NCI-H187 treated with DMSO at 0.1 percent for 48 hours (cell line): ENCODE measurements at regions not wholly inside any gene's neighbourhood (a gene's known extent, or its start where the extent isn't known, plus 50 kb on each side); places are given as distances from the start of the nearest gene placed in this dataset.
"Not testable (repeated sequence)": the region's sequence is repeated elsewhere in the genome, so short reads cannot be mapped to it uniquely, and the experiment has no call there.

Experiments
- DNase-seq: peaks from one replicate; lab custom pipeline; 2025; lab: John Stamatoyannopoulos, UW

DNA sequence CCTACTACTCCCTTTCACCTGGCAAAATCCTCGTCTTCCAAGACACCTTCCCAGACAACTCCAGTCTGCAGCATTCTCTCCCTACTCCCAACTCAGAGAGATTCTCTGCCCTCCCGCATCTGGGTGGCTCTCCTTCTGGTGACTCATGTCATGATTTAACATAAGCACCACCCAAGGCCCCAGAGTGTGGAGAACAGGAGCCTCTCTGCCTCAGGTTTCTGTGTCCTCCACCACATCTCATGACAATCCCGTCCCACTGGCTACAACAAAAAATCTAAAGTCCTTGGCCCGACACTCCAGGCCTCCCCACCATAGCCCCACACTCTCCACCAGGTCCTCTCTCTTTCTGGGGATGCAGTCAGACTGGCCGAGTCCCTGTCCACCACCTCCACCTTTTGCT lies 197.1 kb downstream of the BCL11A start:
- no peak for DNase-seq

GRCh38 chr2:60355849-60356261 lies 197.6 kb downstream of the BCL11A start:
- DNase-seq = no peak

DNA sequence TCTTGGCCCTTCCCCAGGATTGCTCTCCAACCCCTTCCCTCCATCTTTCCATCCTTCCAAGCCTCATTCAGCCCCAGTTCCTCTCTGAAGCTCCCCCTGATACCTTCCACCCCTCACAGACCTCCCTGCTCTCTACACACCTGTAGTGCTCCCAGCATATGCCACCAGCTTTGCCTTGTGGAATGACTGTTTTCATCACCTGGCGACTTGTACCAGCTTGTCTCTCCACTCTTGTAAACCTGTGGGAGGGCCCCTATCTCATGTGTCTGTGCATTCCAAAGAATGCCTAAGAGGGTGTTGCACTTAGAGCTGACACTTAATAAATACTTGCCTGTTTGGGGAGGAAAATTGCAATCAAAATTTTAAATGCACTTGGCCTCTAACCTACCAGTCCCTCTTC lies 198.7 kb downstream of the BCL11A start:
- DNase-seq = no peak

- no peak for DNase-seq
Observed at GRCh38 chr2:60353863-60354262, 199.6 kb downstream of the BCL11A start.

DNA sequence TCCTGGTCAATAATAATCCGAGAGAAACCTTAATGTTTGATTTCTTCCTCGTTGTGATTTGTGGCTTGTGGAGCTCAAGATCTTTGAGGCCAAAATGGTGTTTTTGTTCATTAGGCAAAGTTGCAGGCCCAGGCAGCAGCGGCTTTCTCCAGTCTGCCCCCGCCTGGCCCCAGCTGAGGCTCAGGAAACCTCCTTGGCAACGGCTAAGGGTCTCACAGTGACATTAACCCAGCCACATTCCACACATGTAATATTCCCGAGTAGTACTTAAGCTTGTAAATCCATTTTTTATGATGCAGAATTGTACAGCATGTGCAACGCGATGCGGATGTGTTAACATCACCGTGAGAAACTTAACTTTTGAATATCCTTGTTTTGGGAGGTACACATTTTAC lies 200.1 kb downstream of the BCL11A start:
- no peak for DNase-seq

- no peak for DNase-seq
Observed at GRCh38 chr2:60352491-60353405, 200.7 kb downstream of the BCL11A start.

GRCh38 chr2:60351802-60352201 lies 201.7 kb downstream of the BCL11A start:
- DNase-seq = no peak

GRCh38 chr2:60351321-60351720 lies 202.1 kb downstream of the BCL11A start:
- no peak for DNase-seq

DNA sequence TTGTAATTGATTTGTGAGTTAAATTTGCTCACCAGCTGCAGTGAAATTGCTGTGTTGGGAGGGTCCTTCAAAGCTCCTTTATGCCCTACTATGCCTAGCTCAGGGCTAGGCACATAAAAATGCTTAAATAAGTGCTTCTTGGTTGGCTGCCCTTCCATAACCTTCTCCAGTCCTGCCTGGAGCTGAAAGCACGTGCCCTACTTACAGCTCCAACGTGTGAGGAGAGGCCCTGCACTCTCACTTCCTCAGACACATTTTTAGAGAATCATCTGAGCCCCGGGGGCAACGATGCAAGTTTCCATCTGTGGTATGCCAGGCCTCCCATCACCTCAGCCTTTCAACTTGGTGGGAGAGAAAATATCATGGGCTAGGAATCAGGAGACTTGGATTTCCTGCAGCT lies 202.7 kb downstream of the BCL11A start:
- no peak for DNase-seq

GRCh38 chr2:60347781-60348180 lies 205.7 kb downstream of the BCL11A start:
- no peak for DNase-seq

DNA sequence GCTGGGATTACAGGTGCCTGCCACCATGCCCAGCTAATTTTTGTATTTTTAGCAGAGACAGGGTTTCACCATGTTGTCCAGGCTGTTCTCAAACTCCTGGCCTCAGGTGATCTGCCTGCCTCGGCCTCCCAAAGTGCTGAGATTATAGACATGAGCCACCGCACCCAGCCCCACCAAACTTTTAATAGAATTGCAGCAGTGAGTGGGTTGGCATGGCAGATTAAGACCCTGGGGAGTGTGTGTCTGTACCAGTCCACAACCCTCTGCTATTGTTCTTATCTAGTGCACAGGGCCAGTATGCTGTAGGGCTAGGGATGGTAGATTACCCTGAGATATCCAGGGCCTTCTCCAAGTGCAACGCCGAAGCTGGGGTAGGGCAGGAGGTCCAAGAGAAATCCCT lies 211.0 kb downstream of the BCL11A start:
- not testable (repeated sequence) for DNase-seq

- DNase-seq = no peak
Observed at GRCh38 chr2:60341151-60341550, 212.3 kb downstream of the BCL11A start.

- DNase-seq = no peak
Observed at GRCh38 chr2:60339286-60339685, 214.2 kb downstream of the BCL11A start.

GRCh38 chr2:60337142-60337497 lies 216.3 kb downstream of the BCL11A start:
- no peak for DNase-seq

GRCh38 chr2:60336442-60337141 lies 216.9 kb downstream of the BCL11A start:
- no peak for DNase-seq

- no peak for DNase-seq
Observed at GRCh38 chr2:60335533-60336237, 217.8 kb downstream of the BCL11A start.

GRCh38 chr2:60334610-60335009 lies 218.8 kb downstream of the BCL11A start:
- DNase-seq = no peak

DNA sequence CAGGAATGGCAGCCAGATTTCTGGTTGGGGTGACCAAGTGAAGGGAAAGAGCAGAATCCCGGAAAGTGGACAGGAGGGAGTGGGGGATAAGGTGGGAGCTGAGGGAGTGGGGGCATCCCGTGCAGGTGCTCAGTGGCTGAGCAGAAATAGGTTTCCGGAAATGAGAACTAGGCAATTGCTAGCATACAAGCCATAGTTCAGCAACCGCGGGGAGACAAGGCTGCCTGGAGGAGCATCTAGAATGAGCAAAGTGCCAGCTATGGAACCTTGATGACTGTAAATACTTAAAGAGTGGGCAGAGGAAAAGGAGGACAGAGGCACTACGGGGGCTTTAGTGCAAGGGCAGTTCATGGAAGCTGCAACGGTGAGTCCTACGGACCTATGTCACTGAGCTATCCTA lies 220.2 kb downstream of the BCL11A start:
- no peak for DNase-seq

- peak; percentile 93 for DNase-seq
Observed at GRCh38 chr2:60331115-60331809, 222.2 kb downstream of the BCL11A start.

DNA sequence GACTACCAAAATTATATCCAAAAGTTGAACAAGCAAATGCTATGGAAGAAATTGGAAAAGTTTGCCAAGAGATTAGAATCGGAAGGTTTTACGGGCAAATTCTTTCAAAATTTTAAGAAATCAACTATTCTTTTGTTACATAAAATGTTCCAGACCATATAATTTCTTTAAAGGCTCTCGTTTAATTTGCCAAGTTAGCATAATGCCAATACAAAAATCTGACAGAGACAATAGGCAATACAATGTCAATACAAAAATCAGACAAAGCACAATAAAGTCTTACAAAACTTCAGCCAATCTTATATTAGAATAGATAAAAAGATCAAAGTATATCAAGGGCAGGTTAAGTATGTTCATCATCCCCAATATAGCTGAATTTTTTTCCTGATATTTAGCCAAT lies 224.2 kb downstream of the BCL11A start:
- no peak for DNase-seq

DNA sequence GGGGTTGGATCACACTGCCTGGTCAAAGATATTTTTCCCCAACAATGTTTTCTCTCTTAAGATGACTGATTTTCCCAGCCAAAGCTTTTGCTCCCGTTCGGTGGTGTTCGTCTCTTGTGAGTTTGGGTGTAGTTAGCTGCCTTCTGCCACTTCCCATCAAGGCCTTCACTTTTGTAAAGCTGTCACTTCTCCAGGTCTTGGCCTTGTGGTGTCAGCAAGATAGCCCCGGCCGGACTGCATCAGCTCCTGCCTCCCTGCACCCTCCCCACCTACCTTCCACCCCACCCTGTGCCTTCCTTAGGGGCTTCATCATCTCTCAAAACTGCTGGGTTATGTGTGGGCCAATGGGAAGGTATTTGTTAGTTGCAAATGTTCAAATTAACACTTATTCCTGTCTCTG lies 228.9 kb downstream of the BCL11A start:
- no peak for DNase-seq

DNA sequence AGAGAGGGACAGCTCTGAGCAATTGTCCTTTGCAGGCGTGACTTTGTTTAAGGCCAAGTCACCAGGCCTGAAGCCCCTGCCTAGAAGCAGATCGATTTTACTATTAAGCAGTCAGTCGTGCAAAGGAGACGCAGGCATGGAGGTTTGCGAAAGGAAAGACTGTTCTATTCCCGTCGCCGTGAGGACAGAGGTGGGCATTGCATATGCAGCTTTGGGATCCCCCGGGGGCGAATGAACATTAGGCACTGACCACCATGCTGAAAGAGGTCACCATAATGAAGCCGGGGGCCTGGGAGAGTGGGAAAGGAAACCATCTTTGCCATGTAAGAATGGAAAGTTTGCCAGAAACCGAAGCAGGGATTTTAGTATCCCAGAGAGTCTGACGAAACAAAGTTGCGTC lies 231.6 kb downstream of the BCL11A start:
- no peak for DNase-seq
